Keratinocyte (primary cell): ENCODE measurements at regions not wholly inside any gene's neighbourhood (a gene's known extent, or its start where the extent isn't known, plus 50 kb on each side); places are given as distances from the start of the nearest gene placed in this dataset.

ENCODE experiments used
- EZH2 ChIP-seq: IDR thresholded peaks from one replicate; pipeline ENCODE4 v1.6.1; 2012; ENCODE audit warnings: inconsistent platforms, mild to moderate bottlenecking, low read length, moderate library complexity
- TF ChIP-seq, protein P1 (sequence below), 3 experiments: IDR thresholded peaks in 1 of 3; conservative IDR thresholded peaks in 1 of 3; optimal IDR thresholded peaks in 1 of 3; 2 replicates in 2 of 3; 3 replicates in 1 of 3; pipeline versions ENCODE3 to v1.5.1; 2011; ENCODE audit warnings: low read length in 3 of 3, mild to moderate bottlenecking in 3 of 3, moderate library complexity in 2 of 3, control low read depth in 1 of 3, inconsistent platforms in 1 of 3; ENCODE audit not compliant: insufficient read depth in 2 of 3; ENCODE audit errors: extremely low read depth in 1 of 3

GRCh38 chr11:134830312-134830711 is 418.3 kb upstream of the B3GAT1 start:
- no peak for TF ChIP-seq EZH2
- TF ChIP-seq, protein P1, sequence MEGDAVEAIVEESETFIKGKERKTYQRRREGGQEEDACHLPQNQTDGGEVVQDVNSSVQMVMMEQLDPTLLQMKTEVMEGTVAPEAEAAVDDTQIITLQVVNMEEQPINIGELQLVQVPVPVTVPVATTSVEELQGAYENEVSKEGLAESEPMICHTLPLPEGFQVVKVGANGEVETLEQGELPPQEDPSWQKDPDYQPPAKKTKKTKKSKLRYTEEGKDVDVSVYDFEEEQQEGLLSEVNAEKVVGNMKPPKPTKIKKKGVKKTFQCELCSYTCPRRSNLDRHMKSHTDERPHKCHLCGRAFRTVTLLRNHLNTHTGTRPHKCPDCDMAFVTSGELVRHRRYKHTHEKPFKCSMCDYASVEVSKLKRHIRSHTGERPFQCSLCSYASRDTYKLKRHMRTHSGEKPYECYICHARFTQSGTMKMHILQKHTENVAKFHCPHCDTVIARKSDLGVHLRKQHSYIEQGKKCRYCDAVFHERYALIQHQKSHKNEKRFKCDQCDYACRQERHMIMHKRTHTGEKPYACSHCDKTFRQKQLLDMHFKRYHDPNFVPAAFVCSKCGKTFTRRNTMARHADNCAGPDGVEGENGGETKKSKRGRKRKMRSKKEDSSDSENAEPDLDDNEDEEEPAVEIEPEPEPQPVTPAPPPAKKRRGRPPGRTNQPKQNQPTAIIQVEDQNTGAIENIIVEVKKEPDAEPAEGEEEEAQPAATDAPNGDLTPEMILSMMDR (optimal IDR thresholded peaks at IDR 0.05 in 1 of 3, IDR thresholded peaks at IDR 0.05 in 1 of 3, conservative IDR thresholded peaks at IDR 0.05 in 1 of 3; ENCODE audit: extremely low read depth in 1 of 3, insufficient read depth in 2 of 3, low read length in 3 of 3) = no peak
